GM21515 (cell line): ENCODE measurements at regions not wholly inside any gene's neighbourhood (a gene's known extent, or its start where the extent isn't known, plus 50 kb on each side); places are given as distances from the start of the nearest gene placed in this dataset.

ENCODE experiments used
- ATAC-seq: cut with Tn5 transposase; IDR thresholded peaks from one replicate; pipeline ENCODE4 v1.9.1; 2021; ENCODE audit not compliant: unreplicated experiment

- ATAC-seq = no peak
Measured at GRCh38 chr3:81931265-81932251, 170.1 kb upstream of the GBE1 start.

- ATAC-seq = no peak
Measured at GRCh38 chr3:81929697-81930096, 168.3 kb upstream of the GBE1 start.

GRCh38 chr3:81927811-81928210 lies 166.4 kb upstream of the GBE1 start:
- no peak for ATAC-seq

- ATAC-seq = no peak
Measured at GRCh38 chr3:81925385-81925784, 163.9 kb upstream of the GBE1 start.

- ATAC-seq = no peak
Measured at GRCh38 chr3:81923038-81923437, 161.6 kb upstream of the GBE1 start.

GRCh38 chr3:81922404-81922803 lies 161.0 kb upstream of the GBE1 start:
- no peak for ATAC-seq

GRCh38 chr3:81920816-81921215 lies 159.4 kb upstream of the GBE1 start:
- no peak for ATAC-seq

- ATAC-seq = no peak
Measured at GRCh38 chr3:81916890-81917289, 155.4 kb upstream of the GBE1 start.

- ATAC-seq = no peak
Measured at GRCh38 chr3:81913886-81914663, 152.6 kb upstream of the GBE1 start.

GRCh38 chr3:81911221-81911620 lies 149.8 kb upstream of the GBE1 start:
- ATAC-seq = no peak

- peak; percentile 68 for ATAC-seq
Measured at GRCh38 chr3:81910244-81910852, 148.9 kb upstream of the GBE1 start.

- no peak for ATAC-seq
Measured at GRCh38 chr3:81909796-81910195, 148.4 kb upstream of the GBE1 start.

- no peak for ATAC-seq
Measured at GRCh38 chr3:81908561-81908960, 147.1 kb upstream of the GBE1 start.

GRCh38 chr3:81898336-81898735 lies 136.9 kb upstream of the GBE1 start:
- ATAC-seq = no peak

- no peak for ATAC-seq
Measured at GRCh38 chr3:81894598-81894997, 133.2 kb upstream of the GBE1 start.

- ATAC-seq = no peak
Measured at GRCh38 chr3:81891055-81891895, 129.8 kb upstream of the GBE1 start.

GRCh38 chr3:81888914-81889557 lies 127.6 kb upstream of the GBE1 start:
- ATAC-seq = no peak

- ATAC-seq = no peak
Measured at GRCh38 chr3:81887448-81887847, 126.0 kb upstream of the GBE1 start.

- ATAC-seq = no peak
Measured at GRCh38 chr3:81886081-81886480, 124.6 kb upstream of the GBE1 start.

- ATAC-seq = no peak
Measured at GRCh38 chr3:81884791-81885190, 123.3 kb upstream of the GBE1 start.
